CD4-positive, alpha-beta T cell treated with Interleukin-2 at 100 ng/mL for 4 hours (primary cell): ENCODE measurements at regions not wholly inside any gene's neighbourhood (a gene's known extent, or its start where the extent isn't known, plus 50 kb on each side); places are given as distances from the start of the nearest gene placed in this dataset.

ENCODE experiments used
- DNase-seq: peaks from one replicate; pipeline ENCODE4 v3.0.0-alpha.2; 2020; ENCODE audit warnings: low spot score

- no peak for DNase-seq
Observed at GRCh38 chr15:93238641-93239040, 149.6 kb upstream of the RGMA start.

GRCh38 chr15:93235926-93236780, 147.1 kb upstream of the RGMA start:
- DNase-seq = no peak

- no peak for DNase-seq
Observed at GRCh38 chr15:93235269-93235668, 146.3 kb upstream of the RGMA start.

- no peak for DNase-seq
Observed at GRCh38 chr15:93233710-93234109, 144.7 kb upstream of the RGMA start.

- no peak for DNase-seq
Observed at GRCh38 chr15:93232845-93233244, 143.8 kb upstream of the RGMA start.

- no peak for DNase-seq
Observed at GRCh38 chr15:93231994-93232393, 143.0 kb upstream of the RGMA start.

GRCh38 chr15:93231261-93231925, 142.4 kb upstream of the RGMA start:
- no peak for DNase-seq

- DNase-seq = no peak
Observed at GRCh38 chr15:93228546-93228945, 139.5 kb upstream of the RGMA start.

GRCh38 chr15:93223803-93224202, 134.8 kb upstream of the RGMA start:
- no peak for DNase-seq

- DNase-seq = no peak
Observed at GRCh38 chr15:93221759-93222158, 132.7 kb upstream of the RGMA start.

- DNase-seq = no peak
Observed at GRCh38 chr15:93219859-93220420, 130.9 kb upstream of the RGMA start.

GRCh38 chr15:93217343-93217742, 128.3 kb upstream of the RGMA start:
- no peak for DNase-seq

GRCh38 chr15:93214106-93214505, 125.1 kb upstream of the RGMA start:
- DNase-seq = no peak

GRCh38 chr15:93213281-93213680, 124.3 kb upstream of the RGMA start:
- DNase-seq = no peak

- no peak for DNase-seq
Observed at GRCh38 chr15:93212578-93212977, 123.6 kb upstream of the RGMA start.

GRCh38 chr15:93210995-93211394, 122.0 kb upstream of the RGMA start:
- no peak for DNase-seq

GRCh38 chr15:93209690-93210445, 120.9 kb upstream of the RGMA start:
- DNase-seq = no peak

- no peak for DNase-seq
Observed at GRCh38 chr15:93206893-93207292, 117.9 kb upstream of the RGMA start.

- DNase-seq = no peak
Observed at GRCh38 chr15:93205413-93205812, 116.4 kb upstream of the RGMA start.

GRCh38 chr15:93203036-93203435, 114.0 kb upstream of the RGMA start:
- no peak for DNase-seq

GRCh38 chr15:93202405-93202804, 113.4 kb upstream of the RGMA start:
- DNase-seq = no peak

GRCh38 chr15:93201940-93202339, 112.9 kb upstream of the RGMA start:
- no peak for DNase-seq

- no peak for DNase-seq
Observed at GRCh38 chr15:93200837-93201226, 111.8 kb upstream of the RGMA start.
